ENCODE measurements at regions not wholly inside any gene's neighbourhood (a gene's known extent, or its start where the extent isn't known, plus 50 kb on each side); places are given as distances from the start of the nearest gene placed in this dataset.

GRCh38 chr12:115051378-115051777 lies 367.4 kb upstream of the TBX3 start:
- no peak for DNase-seq (ENCODE audit: low read depth)
- Histone ChIP-seq H3K4me3 (ENCODE audit: low read depth, low read length) (no peak overlapping the region), H3K27me3 (ENCODE audit: control insufficient read depth, insufficient read depth, low read length) (no peaks in the 10 kb centered on the region), H3K36me3 (ENCODE audit: control insufficient read depth, insufficient read depth, low read length) (no peaks in the 10 kb centered on the region)
- no peak for TF ChIP-seq CTCF (IDR thresholded peaks at IDR 0.05; ENCODE audit: insufficient read depth, low read length, poor library complexity, severe bottlenecking)

GRCh38 chr12:115049614-115050013 lies 365.6 kb upstream of the TBX3 start:
- Histone ChIP-seq H3K4me3 (ENCODE audit: low read depth, low read length) (no peak overlapping the region), H3K27me3 (ENCODE audit: control insufficient read depth, insufficient read depth, low read length) (no peaks in the 10 kb centered on the region), H3K36me3 (ENCODE audit: control insufficient read depth, insufficient read depth, low read length) (no peaks in the 10 kb centered on the region)
- no peak for TF ChIP-seq CTCF (IDR thresholded peaks at IDR 0.05; ENCODE audit: insufficient read depth, low read length, poor library complexity, severe bottlenecking)
- DNase-seq (ENCODE audit: low read depth): no peak

- no peak for TF ChIP-seq CTCF (IDR thresholded peaks at IDR 0.05; ENCODE audit: insufficient read depth, low read length, poor library complexity, severe bottlenecking)
- no peak overlapping the region for H3K4me3 ChIP-seq (ENCODE audit: low read depth, low read length)
- no peak for DNase-seq (ENCODE audit: low read depth)
- H3K36me3 ChIP-seq (ENCODE audit: control insufficient read depth, insufficient read depth, low read length): no peaks in the 10 kb centered on the region
- H3K27me3 ChIP-seq (ENCODE audit: control insufficient read depth, insufficient read depth, low read length): no peaks in the 10 kb centered on the region
These were observed 362.8 kb upstream of the TBX3 start for GRCh38 chr12:115046805-115047204.

GRCh38 chr12:115044073-115044472 lies 360.1 kb upstream of the TBX3 start:
- no peak for TF ChIP-seq CTCF (IDR thresholded peaks at IDR 0.05; ENCODE audit: insufficient read depth, low read length, poor library complexity, severe bottlenecking)
- Histone ChIP-seq H3K4me3 (ENCODE audit: low read depth, low read length) (no peak overlapping the region), H3K36me3 (ENCODE audit: control insufficient read depth, insufficient read depth, low read length) (no peaks in the 10 kb centered on the region), H3K27me3 (ENCODE audit: control insufficient read depth, insufficient read depth, low read length) (no peaks in the 10 kb centered on the region)
- DNase-seq (ENCODE audit: low read depth): no peak

GRCh38 chr12:115043079-115043478 lies 359.1 kb upstream of the TBX3 start:
- no peak for TF ChIP-seq CTCF (IDR thresholded peaks at IDR 0.05; ENCODE audit: insufficient read depth, low read length, poor library complexity, severe bottlenecking)
- no peak for DNase-seq (ENCODE audit: low read depth)
- Histone ChIP-seq H3K36me3 (ENCODE audit: control insufficient read depth, insufficient read depth, low read length) (no peaks in the 10 kb centered on the region), H3K4me3 (ENCODE audit: low read depth, low read length) (no peak overlapping the region), H3K27me3 (ENCODE audit: control insufficient read depth, insufficient read depth, low read length) (no peaks in the 10 kb centered on the region)

GRCh38 chr12:115042341-115042740 lies 358.4 kb upstream of the TBX3 start:
- H3K27me3 ChIP-seq (ENCODE audit: control insufficient read depth, insufficient read depth, low read length): no peaks in the 10 kb centered on the region
- no peak for DNase-seq (ENCODE audit: low read depth)
- no peak for TF ChIP-seq CTCF (IDR thresholded peaks at IDR 0.05; ENCODE audit: insufficient read depth, low read length, poor library complexity, severe bottlenecking)
- no peak overlapping the region for H3K4me3 ChIP-seq (ENCODE audit: low read depth, low read length)
- no peaks in the 10 kb centered on the region for H3K36me3 ChIP-seq (ENCODE audit: control insufficient read depth, insufficient read depth, low read length)

All from kidney epithelial cell (primary cell).